ENCODE measurements at regions not wholly inside any gene's neighbourhood (a gene's known extent, or its start where the extent isn't known, plus 50 kb on each side); places are given as distances from the start of the nearest gene placed in this dataset.

GRCh38 chr6:67766057-67766456, 869.0 kb upstream of the ADGRB3 start:
- no peak for DNase-seq (ENCODE audit: low read depth)
- CTCF ChIA-PET, result no interaction called here
- Histone ChIP-seq H3K36me3 (ENCODE audit: control insufficient read depth, insufficient read depth, low read length) (no peaks in the 10 kb centered on the region), H3K4me3 (ENCODE audit: low read depth, low read length) (no peak overlapping the region), H3K27me3 (ENCODE audit: control insufficient read depth, insufficient read depth, low read length) (no peaks in the 10 kb centered on the region)
- POLR2A ChIA-PET, result no interaction called here
- no peak for TF ChIP-seq CTCF (IDR thresholded peaks at IDR 0.05; ENCODE audit: insufficient read depth, low read depth, low read length)

GRCh38 chr6:67759001-67759400, 876.1 kb upstream of the ADGRB3 start:
- ChIA-PET POLR2A (no interaction called here), CTCF (no interaction called here)
- Histone ChIP-seq H3K36me3 (ENCODE audit: control insufficient read depth, insufficient read depth, low read length) (no peaks in the 10 kb centered on the region), H3K27me3 (ENCODE audit: control insufficient read depth, insufficient read depth, low read length) (no peaks in the 10 kb centered on the region), H3K4me3 (ENCODE audit: low read depth, low read length) (no peak overlapping the region)
- no peak for DNase-seq (ENCODE audit: low read depth)
- no peak for TF ChIP-seq CTCF (IDR thresholded peaks at IDR 0.05; ENCODE audit: insufficient read depth, low read depth, low read length)

- no peak for DNase-seq (ENCODE audit: low read depth)
- CTCF ChIA-PET, result no interaction called here
- H3K36me3 ChIP-seq (ENCODE audit: control insufficient read depth, insufficient read depth, low read length), result no peaks in the 10 kb centered on the region
- POLR2A ChIA-PET, result no interaction called here
- H3K27me3 ChIP-seq (ENCODE audit: control insufficient read depth, insufficient read depth, low read length), result no peaks in the 10 kb centered on the region
- TF ChIP-seq CTCF (IDR thresholded peaks at IDR 0.05; ENCODE audit: insufficient read depth, low read depth, low read length), result no peak
- no peak overlapping the region for H3K4me3 ChIP-seq (ENCODE audit: low read depth, low read length)
Observed at GRCh38 chr6:67757465-67758033, 877.5 kb upstream of the ADGRB3 start.

- Histone ChIP-seq H3K36me3 (ENCODE audit: control insufficient read depth, insufficient read depth, low read length) (no peaks in the 10 kb centered on the region), H3K4me3 (ENCODE audit: low read depth, low read length) (no peak overlapping the region), H3K27me3 (ENCODE audit: control insufficient read depth, insufficient read depth, low read length) (no peaks in the 10 kb centered on the region)
- POLR2A ChIA-PET, result no interaction called here
- no peak for DNase-seq (ENCODE audit: low read depth)
- TF ChIP-seq CTCF (IDR thresholded peaks at IDR 0.05; ENCODE audit: insufficient read depth, low read depth, low read length), result no peak
- CTCF ChIA-PET, result no interaction called here
Observed at GRCh38 chr6:67748521-67748920, 886.6 kb upstream of the ADGRB3 start.

GRCh38 chr6:67736816-67737215, 898.3 kb upstream of the ADGRB3 start:
- ChIA-PET POLR2A (no interaction called here), CTCF (no interaction called here)
- no peak overlapping the region for H3K4me3 ChIP-seq (ENCODE audit: low read depth, low read length)
- no peaks in the 10 kb centered on the region for H3K27me3 ChIP-seq (ENCODE audit: control insufficient read depth, insufficient read depth, low read length)
- no peak for TF ChIP-seq CTCF (IDR thresholded peaks at IDR 0.05; ENCODE audit: insufficient read depth, low read depth, low read length)
- no peaks in the 10 kb centered on the region for H3K36me3 ChIP-seq (ENCODE audit: control insufficient read depth, insufficient read depth, low read length)
- no peak for DNase-seq (ENCODE audit: low read depth)
